ENCODE measurements at regions not wholly inside any gene's neighbourhood (a gene's known extent, or its start where the extent isn't known, plus 50 kb on each side); places are given as distances from the start of the nearest gene placed in this dataset.

- H3K9ac ChIP-seq (ENCODE audit: low read length), result no peak overlapping the region
- peaks cover 17% of the 10 kb centered on the region for H3K4me1 ChIP-seq (ENCODE audit: control insufficient read depth, low read depth, low read length)
- H3K9me3 ChIP-seq (ENCODE audit: control insufficient read depth, low read depth, low read length), result peaks cover 7% of the 10 kb centered on the region
- no peaks in the 10 kb centered on the region for H3K36me3 ChIP-seq (ENCODE audit: control insufficient read depth, low read depth, low read length)
- no peak overlapping the region for H3K27ac ChIP-seq (ENCODE audit: low read length)
- no peak overlapping the region for H3K4me3 ChIP-seq (ENCODE audit: low read length)
- no peaks in the 10 kb centered on the region for H3K27me3 ChIP-seq (ENCODE audit: control insufficient read depth, insufficient read depth, low read length)
Observed at GRCh38 chr2:53536583-53537361, 230.8 kb upstream of the CHAC2 start.

- Histone ChIP-seq H3K27ac (ENCODE audit: low read length) (no peak overlapping the region), H3K9ac (ENCODE audit: low read length) (no peak overlapping the region), H3K9me3 (ENCODE audit: control insufficient read depth, low read depth, low read length) (no peaks in the 10 kb centered on the region)
Observed at GRCh38 chr2:53535234-53535840, 232.3 kb upstream of the CHAC2 start.

GRCh38 chr2:53530126-53530525 is 237.5 kb upstream of the CHAC2 start:
- Histone ChIP-seq H3K4me1 (ENCODE audit: control insufficient read depth, low read depth, low read length) (no peaks in the 10 kb centered on the region), H3K27me3 (ENCODE audit: control insufficient read depth, insufficient read depth, low read length) (no peaks in the 10 kb centered on the region), H3K9ac (ENCODE audit: low read length) (no peak overlapping the region), H3K27ac (ENCODE audit: low read length) (no peak overlapping the region), H3K36me3 (ENCODE audit: control insufficient read depth, low read depth, low read length) (no peaks in the 10 kb centered on the region), H3K4me3 (ENCODE audit: low read length) (no peak overlapping the region), H3K9me3 (ENCODE audit: control insufficient read depth, low read depth, low read length) (no peaks in the 10 kb centered on the region)

More at GRCh38 chr2:53535234-53535840, 232.3 kb upstream of the CHAC2 start:
- no peak overlapping the region for H3K4me3 ChIP-seq (ENCODE audit: low read length)
- H3K27me3 ChIP-seq (ENCODE audit: control insufficient read depth, insufficient read depth, low read length), result no peaks in the 10 kb centered on the region
- peaks cover 17% of the 10 kb centered on the region for H3K4me1 ChIP-seq (ENCODE audit: control insufficient read depth, low read depth, low read length)
- no peaks in the 10 kb centered on the region for H3K36me3 ChIP-seq (ENCODE audit: control insufficient read depth, low read depth, low read length)

- no peak overlapping the region for H3K9ac ChIP-seq (ENCODE audit: low read length)
- H3K9me3 ChIP-seq (ENCODE audit: control insufficient read depth, low read depth, low read length), result no peaks in the 10 kb centered on the region
- no peaks in the 10 kb centered on the region for H3K27me3 ChIP-seq (ENCODE audit: control insufficient read depth, insufficient read depth, low read length)
- no peaks in the 10 kb centered on the region for H3K36me3 ChIP-seq (ENCODE audit: control insufficient read depth, low read depth, low read length)
- H3K4me1 ChIP-seq (ENCODE audit: control insufficient read depth, low read depth, low read length), result no peaks in the 10 kb centered on the region
- H3K4me3 ChIP-seq (ENCODE audit: low read length), result no peak overlapping the region
- no peak overlapping the region for H3K27ac ChIP-seq (ENCODE audit: low read length)
Observed at GRCh38 chr2:53527056-53527455, 240.5 kb upstream of the CHAC2 start.

- Histone ChIP-seq H3K27ac (ENCODE audit: low read length) (no peak overlapping the region), H3K4me3 (ENCODE audit: low read length) (no peak overlapping the region), H3K9me3 (ENCODE audit: control insufficient read depth, low read depth, low read length) (no peaks in the 10 kb centered on the region), H3K9ac (ENCODE audit: low read length) (no peak overlapping the region), H3K27me3 (ENCODE audit: control insufficient read depth, insufficient read depth, low read length) (no peaks in the 10 kb centered on the region), H3K4me1 (ENCODE audit: control insufficient read depth, low read depth, low read length) (peaks cover 9% of the 10 kb centered on the region), H3K36me3 (ENCODE audit: control insufficient read depth, low read depth, low read length) (no peaks in the 10 kb centered on the region)
Observed at GRCh38 chr2:53519918-53520841, 247.4 kb upstream of the CHAC2 start.

GRCh38 chr2:53517406-53517805 is 250.2 kb upstream of the CHAC2 start:
- Histone ChIP-seq H3K9ac (ENCODE audit: low read length) (no peak overlapping the region), H3K27ac (ENCODE audit: low read length) (no peak overlapping the region)

GRCh38 chr2:53516650-53517049 is 251.0 kb upstream of the CHAC2 start:
- no peak overlapping the region for H3K9ac ChIP-seq (ENCODE audit: low read length)

More at GRCh38 chr2:53517406-53517805, 250.2 kb upstream of the CHAC2 start:
- no peaks in the 10 kb centered on the region for H3K36me3 ChIP-seq (ENCODE audit: control insufficient read depth, low read depth, low read length)
- H3K4me3 ChIP-seq (ENCODE audit: low read length), result no peak overlapping the region
- H3K27me3 ChIP-seq (ENCODE audit: control insufficient read depth, insufficient read depth, low read length), result no peaks in the 10 kb centered on the region
- H3K9me3 ChIP-seq (ENCODE audit: control insufficient read depth, low read depth, low read length), result no peaks in the 10 kb centered on the region
- H3K4me1 ChIP-seq (ENCODE audit: control insufficient read depth, low read depth, low read length), result peaks cover 9% of the 10 kb centered on the region

GRCh38 chr2:53515435-53516332 is 251.9 kb upstream of the CHAC2 start:
- no peak overlapping the region for H3K4me3 ChIP-seq (ENCODE audit: low read length)
- peaks cover 5% of the 10 kb centered on the region for H3K4me1 ChIP-seq (ENCODE audit: control insufficient read depth, low read depth, low read length)
- no peak overlapping the region for H3K27ac ChIP-seq (ENCODE audit: low read length)
- no peak overlapping the region for H3K9ac ChIP-seq (ENCODE audit: low read length)
- no peaks in the 10 kb centered on the region for H3K36me3 ChIP-seq (ENCODE audit: control insufficient read depth, low read depth, low read length)
- no peaks in the 10 kb centered on the region for H3K9me3 ChIP-seq (ENCODE audit: control insufficient read depth, low read depth, low read length)
- H3K27me3 ChIP-seq (ENCODE audit: control insufficient read depth, insufficient read depth, low read length), result no peaks in the 10 kb centered on the region

More at GRCh38 chr2:53516650-53517049, 251.0 kb upstream of the CHAC2 start:
- Histone ChIP-seq H3K4me3 (ENCODE audit: low read length) (no peak overlapping the region), H3K4me1 (ENCODE audit: control insufficient read depth, low read depth, low read length) (peaks cover 9% of the 10 kb centered on the region), H3K27me3 (ENCODE audit: control insufficient read depth, insufficient read depth, low read length) (no peaks in the 10 kb centered on the region), H3K27ac (ENCODE audit: low read length) (no peak overlapping the region), H3K9me3 (ENCODE audit: control insufficient read depth, low read depth, low read length) (no peaks in the 10 kb centered on the region), H3K36me3 (ENCODE audit: control insufficient read depth, low read depth, low read length) (no peaks in the 10 kb centered on the region)

GRCh38 chr2:53513167-53513666 is 254.4 kb upstream of the CHAC2 start:
- no peak overlapping the region for H3K27ac ChIP-seq (ENCODE audit: low read length)
- H3K27me3 ChIP-seq (ENCODE audit: control insufficient read depth, insufficient read depth, low read length), result no peaks in the 10 kb centered on the region
- H3K9me3 ChIP-seq (ENCODE audit: control insufficient read depth, low read depth, low read length), result no peaks in the 10 kb centered on the region
- H3K4me3 ChIP-seq (ENCODE audit: low read length), result no peak overlapping the region
- no peak overlapping the region for H3K9ac ChIP-seq (ENCODE audit: low read length)
- peaks cover 4% of the 10 kb centered on the region for H3K4me1 ChIP-seq (ENCODE audit: control insufficient read depth, low read depth, low read length)
- H3K36me3 ChIP-seq (ENCODE audit: control insufficient read depth, low read depth, low read length), result no peaks in the 10 kb centered on the region

GRCh38 chr2:53512071-53512826 is 255.4 kb upstream of the CHAC2 start:
- Histone ChIP-seq H3K4me3 (ENCODE audit: low read length) (no peak overlapping the region), H3K27me3 (ENCODE audit: control insufficient read depth, insufficient read depth, low read length) (no peaks in the 10 kb centered on the region), H3K27ac (ENCODE audit: low read length) (no peak overlapping the region), H3K36me3 (ENCODE audit: control insufficient read depth, low read depth, low read length) (no peaks in the 10 kb centered on the region), H3K9me3 (ENCODE audit: control insufficient read depth, low read depth, low read length) (no peaks in the 10 kb centered on the region), H3K9ac (ENCODE audit: low read length) (no peak overlapping the region), H3K4me1 (ENCODE audit: control insufficient read depth, low read depth, low read length) (peaks cover 4% of the 10 kb centered on the region)
